Osteocyte (in vitro differentiated cells): ENCODE measurements at regions not wholly inside any gene's neighbourhood (a gene's known extent, or its start where the extent isn't known, plus 50 kb on each side); places are given as distances from the start of the nearest gene placed in this dataset.

Experiments
- DNase-seq: peaks from one replicate; pipeline ENCODE4 v3.0.0; 2021; ENCODE audit warnings: mixed read lengths; ENCODE audit not compliant: unreplicated experiment; ENCODE audit errors: extremely low spot score
- H3K27ac Mint-ChIP-seq: one replicate; pipeline ENCODE4 v1.8.0; 2021; ENCODE audit warnings: mild to moderate bottlenecking, mixed read lengths; ENCODE audit not compliant: unreplicated experiment
- H3K27me3 Mint-ChIP-seq: one replicate; pipeline ENCODE4 v1.8.0; 2021; ENCODE audit warnings: mixed read lengths; ENCODE audit not compliant: unreplicated experiment
- H3K36me3 Mint-ChIP-seq: one replicate; pipeline ENCODE4 v1.8.0; 2021; ENCODE audit warnings: mixed read lengths; ENCODE audit not compliant: unreplicated experiment
- H3K4me1 Mint-ChIP-seq: one replicate; pipeline ENCODE4 v1.8.0; 2021; ENCODE audit warnings: mixed read lengths; ENCODE audit not compliant: unreplicated experiment
- H3K4me3 Mint-ChIP-seq: one replicate; pipeline ENCODE4 v1.8.0; 2021; ENCODE audit warnings: mild to moderate bottlenecking, moderate library complexity, mixed read lengths; ENCODE audit not compliant: unreplicated experiment
- H3K9me3 Mint-ChIP-seq: one replicate; pipeline ENCODE4 v1.8.0; 2021; ENCODE audit warnings: mixed read lengths; ENCODE audit not compliant: unreplicated experiment
- TF ChIP-seq, protein P1 (sequence below): fragments of 200-600 bp; sonication (generic); IDR thresholded peaks from 2 replicates; pipeline ENCODE4 v1.5.0; 2021; ENCODE audit warnings: antibody characterized with exemption, mild to moderate bottlenecking, moderate library complexity

GRCh38 chr15:35667908-35668307, 121.9 kb upstream of the DPH6 start:
- TF ChIP-seq, protein P1, sequence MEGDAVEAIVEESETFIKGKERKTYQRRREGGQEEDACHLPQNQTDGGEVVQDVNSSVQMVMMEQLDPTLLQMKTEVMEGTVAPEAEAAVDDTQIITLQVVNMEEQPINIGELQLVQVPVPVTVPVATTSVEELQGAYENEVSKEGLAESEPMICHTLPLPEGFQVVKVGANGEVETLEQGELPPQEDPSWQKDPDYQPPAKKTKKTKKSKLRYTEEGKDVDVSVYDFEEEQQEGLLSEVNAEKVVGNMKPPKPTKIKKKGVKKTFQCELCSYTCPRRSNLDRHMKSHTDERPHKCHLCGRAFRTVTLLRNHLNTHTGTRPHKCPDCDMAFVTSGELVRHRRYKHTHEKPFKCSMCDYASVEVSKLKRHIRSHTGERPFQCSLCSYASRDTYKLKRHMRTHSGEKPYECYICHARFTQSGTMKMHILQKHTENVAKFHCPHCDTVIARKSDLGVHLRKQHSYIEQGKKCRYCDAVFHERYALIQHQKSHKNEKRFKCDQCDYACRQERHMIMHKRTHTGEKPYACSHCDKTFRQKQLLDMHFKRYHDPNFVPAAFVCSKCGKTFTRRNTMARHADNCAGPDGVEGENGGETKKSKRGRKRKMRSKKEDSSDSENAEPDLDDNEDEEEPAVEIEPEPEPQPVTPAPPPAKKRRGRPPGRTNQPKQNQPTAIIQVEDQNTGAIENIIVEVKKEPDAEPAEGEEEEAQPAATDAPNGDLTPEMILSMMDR: no peak
- no peaks in the 10 kb centered on the region for H3K9me3 Mint-ChIP-seq
- no peak for DNase-seq
- H3K4me1 Mint-ChIP-seq: peaks cover 21% of the 10 kb centered on the region
- no peak overlapping the region for H3K27ac Mint-ChIP-seq
- H3K27me3 Mint-ChIP-seq: no peaks in the 10 kb centered on the region
- no peak overlapping the region for H3K4me3 Mint-ChIP-seq
- H3K36me3 Mint-ChIP-seq: no peaks in the 10 kb centered on the region

- no peak for DNase-seq
- H3K27ac Mint-ChIP-seq: no peak overlapping the region
- H3K27me3 Mint-ChIP-seq: no peaks in the 10 kb centered on the region
- H3K4me3 Mint-ChIP-seq: no peak overlapping the region
- no peaks in the 10 kb centered on the region for H3K9me3 Mint-ChIP-seq
- H3K36me3 Mint-ChIP-seq: no peaks in the 10 kb centered on the region
- peaks cover 26% of the 10 kb centered on the region for H3K4me1 Mint-ChIP-seq
- TF ChIP-seq, protein P1: no peak
Measured at GRCh38 chr15:35669021-35669420, 123.1 kb upstream of the DPH6 start.

DNA sequence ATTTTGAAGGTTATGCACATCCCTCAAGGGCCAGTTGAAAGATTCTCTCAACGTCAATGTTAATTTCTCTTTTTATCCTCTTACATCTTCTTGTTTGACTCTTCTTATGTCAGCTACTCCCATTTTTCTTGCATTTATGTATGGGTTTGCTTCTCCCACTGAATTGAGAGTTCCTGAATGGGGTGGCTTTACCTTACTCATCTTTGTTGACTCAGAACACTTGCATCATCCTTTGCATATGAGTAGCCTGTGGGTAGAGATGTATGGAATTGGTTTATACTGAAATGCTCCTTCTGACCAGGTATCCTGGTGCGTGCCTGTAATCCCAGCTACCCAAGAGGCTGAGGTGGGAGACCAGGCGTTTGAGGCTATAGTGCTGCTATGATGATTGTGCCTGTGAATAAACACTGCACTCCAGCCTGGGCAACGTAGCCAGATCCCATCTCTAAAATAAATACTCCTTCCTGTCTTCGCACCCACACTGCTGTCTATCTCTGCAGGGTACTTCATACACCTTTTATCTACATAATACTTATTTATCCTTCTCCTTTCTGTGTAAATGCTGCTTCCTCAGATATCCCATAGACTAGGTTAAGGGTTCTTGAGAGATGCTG, 123.6 kb upstream of the DPH6 start:
- DNase-seq: no peak
- TF ChIP-seq, protein P1: no peak
- H3K9me3 Mint-ChIP-seq: no peaks in the 10 kb centered on the region
- H3K27ac Mint-ChIP-seq: no peak overlapping the region
- no peak overlapping the region for H3K4me3 Mint-ChIP-seq
- no peaks in the 10 kb centered on the region for H3K27me3 Mint-ChIP-seq
- H3K36me3 Mint-ChIP-seq: no peaks in the 10 kb centered on the region
- peaks cover 26% of the 10 kb centered on the region for H3K4me1 Mint-ChIP-seq

- H3K4me3 Mint-ChIP-seq: no peak overlapping the region
- no peak for DNase-seq
- no peaks in the 10 kb centered on the region for H3K36me3 Mint-ChIP-seq
- peaks cover 40% of the 10 kb centered on the region for H3K4me1 Mint-ChIP-seq
- no peaks in the 10 kb centered on the region for H3K27me3 Mint-ChIP-seq
- no peak overlapping the region for H3K27ac Mint-ChIP-seq
- TF ChIP-seq, protein P1: no peak
- H3K9me3 Mint-ChIP-seq: no peaks in the 10 kb centered on the region
Measured at GRCh38 chr15:35671197-35671596, 125.2 kb upstream of the DPH6 start.

DNA sequence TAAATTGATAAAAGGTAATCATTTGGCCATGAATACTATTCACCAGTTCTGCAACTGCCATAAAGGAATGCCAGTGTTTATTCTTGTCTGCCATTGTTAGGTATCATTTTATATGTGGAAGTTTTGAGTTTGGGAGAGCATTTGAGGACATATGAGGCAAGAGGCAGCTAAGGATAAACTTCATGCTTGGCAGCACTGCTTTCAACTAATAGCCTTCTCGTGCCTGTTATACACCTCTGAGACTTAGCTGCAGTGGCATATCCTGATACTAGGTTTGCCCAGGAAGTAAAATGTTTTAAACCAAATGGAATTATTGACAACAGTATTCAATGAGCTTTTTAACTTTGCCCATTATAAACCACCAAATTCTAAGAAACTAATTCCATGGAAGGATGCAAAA, 126.0 kb upstream of the DPH6 start:
- no peaks in the 10 kb centered on the region for H3K36me3 Mint-ChIP-seq

More for the DNA sequence above, 126.0 kb upstream of the DPH6 start:
- no peaks in the 10 kb centered on the region for H3K27me3 Mint-ChIP-seq
- no peaks in the 10 kb centered on the region for H3K9me3 Mint-ChIP-seq
- DNase-seq: no peak
- no peak overlapping the region for H3K4me3 Mint-ChIP-seq
- H3K27ac Mint-ChIP-seq: no peak overlapping the region
- TF ChIP-seq, protein P1: no peak
- H3K4me1 Mint-ChIP-seq: peaks cover 34% of the 10 kb centered on the region
